H1 (cell line): ENCODE measurements at regions not wholly inside any gene's neighbourhood (a gene's known extent, or its start where the extent isn't known, plus 50 kb on each side); places are given as distances from the start of the nearest gene placed in this dataset.

Source experiments
- ATF2 ChIP-seq: IDR thresholded peaks from 2 replicates; pipeline ENCODE4 v1.6.1; 2012; ENCODE audit warnings: low read length, inconsistent platforms
- KDM1A ChIP-seq: fragments of 200-600, 300-600 bp; sonication (generic); IDR thresholded peaks from 2 replicates; pipeline ENCODE4 v1.7.1; 2016; ENCODE audit warnings: mild to moderate bottlenecking, low read length, borderline replicate concordance
- RXRA ChIP-seq: IDR thresholded peaks from 2 replicates; pipeline ENCODE4 v1.6.1; 2011; ENCODE audit warnings: low read depth, mild to moderate bottlenecking, low read length, moderate library complexity; ENCODE audit not compliant: insufficient read depth
- SAP30 ChIP-seq: fragments of 300-600 bp; sonication (generic); IDR thresholded peaks from 2 replicates; pipeline ENCODE4 v1.7.1; 2012; ENCODE audit warnings: low read length, moderate library complexity, mild to moderate bottlenecking, inconsistent platforms; ENCODE audit not compliant: insufficient read depth, insufficient replicate concordance
- TAF7 ChIP-seq: optimal IDR thresholded peaks from 2 replicates; pipeline ENCODE3; 2011; ENCODE audit warnings: low read depth, mild to moderate bottlenecking, inconsistent platforms, low read length, moderate library complexity, borderline replicate concordance

DNA sequence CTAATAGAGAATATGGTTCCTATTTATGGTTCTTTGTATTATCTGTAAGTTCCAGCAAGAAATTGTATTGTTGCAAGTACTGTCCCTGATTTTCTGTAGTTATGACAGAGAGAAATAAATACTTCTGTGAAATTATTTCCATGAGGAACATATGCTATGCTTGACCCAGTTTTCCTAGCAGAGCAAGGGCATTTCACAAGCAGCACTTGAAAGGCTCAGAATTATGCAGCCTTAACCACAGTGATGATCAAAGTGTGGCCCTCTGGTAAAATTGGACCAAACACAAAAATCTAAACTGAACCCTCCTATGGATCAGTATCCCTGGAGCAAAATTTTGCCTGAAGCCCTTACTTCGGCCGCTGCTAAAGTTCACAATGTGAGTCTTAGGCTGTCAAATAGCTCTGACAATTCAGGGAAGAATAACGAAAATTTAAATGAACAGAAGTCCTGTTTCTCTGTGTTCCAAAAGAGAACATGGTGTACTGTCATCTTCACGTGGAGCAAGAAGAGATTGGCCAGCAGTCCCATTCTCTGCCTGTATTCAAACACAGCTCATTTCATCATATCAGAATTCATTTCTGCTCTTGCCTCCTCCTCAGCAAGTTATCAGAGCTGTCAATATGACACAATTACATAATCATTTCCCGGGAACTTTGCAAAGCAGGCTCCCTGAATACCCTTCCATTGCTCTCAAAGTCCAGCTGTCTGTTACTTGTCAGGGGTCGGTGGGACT is 471.9 kb downstream of the RPS29 start (continued):
- TF ChIP-seq RXRA, result no peak
- no peak for TF ChIP-seq ATF2
- TF ChIP-seq KDM1A, result no peak
- TF ChIP-seq TAF7, result no peak
- no peak for TF ChIP-seq SAP30
